ENCODE measurements at regions not wholly inside any gene's neighbourhood (a gene's known extent, or its start where the extent isn't known, plus 50 kb on each side); places are given as distances from the start of the nearest gene placed in this dataset.

GRCh38 chr1:188700116-188700515 lies 1777.5 kb downstream of the BRINP3 start:
- no peaks in the 10 kb centered on the region for H3K4me1 ChIP-seq (ENCODE audit: control insufficient read depth in 1 of 2, insufficient read depth in 1 of 2, low read depth in 1 of 2, low read length in 1 of 2)
- H3K4me3 ChIP-seq (ENCODE audit: low read depth in 1 of 2, low read length in 1 of 2): no peak overlapping the region
- no peak for TF ChIP-seq CTCF (IDR thresholded peaks at IDR 0.05)
- H3K36me3 ChIP-seq: no peaks in the 10 kb centered on the region
- H3K9me3 ChIP-seq: no peaks in the 10 kb centered on the region
- no peaks in the 10 kb centered on the region for H3K27me3 ChIP-seq
- H3K27ac ChIP-seq: no peak overlapping the region

DNA sequence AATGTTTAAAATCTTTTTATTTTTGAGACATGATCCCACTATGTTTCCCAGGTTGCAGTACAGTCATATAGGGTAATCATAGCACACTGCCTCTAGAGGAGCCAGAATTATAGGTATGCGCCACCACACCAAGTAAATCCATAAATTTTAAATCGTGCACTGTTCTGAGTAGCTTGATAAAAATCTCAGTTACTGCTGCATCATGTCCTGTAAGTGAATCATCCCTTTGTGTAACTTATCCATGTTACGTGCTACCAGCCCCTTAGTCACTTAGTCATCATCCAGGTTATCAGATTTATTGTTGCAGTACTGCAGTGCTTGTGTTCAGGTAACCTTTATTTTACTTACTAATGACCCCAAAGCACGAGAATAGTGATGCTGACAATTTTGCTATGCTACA lies 1770.9 kb downstream of the BRINP3 start:
- H3K4me3 ChIP-seq (ENCODE audit: low read depth in 1 of 2, low read length in 1 of 2): no peak overlapping the region
- no peaks in the 10 kb centered on the region for H3K27me3 ChIP-seq
- H3K36me3 ChIP-seq: no peaks in the 10 kb centered on the region
- H3K9me3 ChIP-seq: no peaks in the 10 kb centered on the region
- H3K4me1 ChIP-seq (ENCODE audit: control insufficient read depth in 1 of 2, insufficient read depth in 1 of 2, low read depth in 1 of 2, low read length in 1 of 2): no peaks in the 10 kb centered on the region
- no peak for TF ChIP-seq CTCF (IDR thresholded peaks at IDR 0.05)
- no peak overlapping the region for H3K27ac ChIP-seq

DNA sequence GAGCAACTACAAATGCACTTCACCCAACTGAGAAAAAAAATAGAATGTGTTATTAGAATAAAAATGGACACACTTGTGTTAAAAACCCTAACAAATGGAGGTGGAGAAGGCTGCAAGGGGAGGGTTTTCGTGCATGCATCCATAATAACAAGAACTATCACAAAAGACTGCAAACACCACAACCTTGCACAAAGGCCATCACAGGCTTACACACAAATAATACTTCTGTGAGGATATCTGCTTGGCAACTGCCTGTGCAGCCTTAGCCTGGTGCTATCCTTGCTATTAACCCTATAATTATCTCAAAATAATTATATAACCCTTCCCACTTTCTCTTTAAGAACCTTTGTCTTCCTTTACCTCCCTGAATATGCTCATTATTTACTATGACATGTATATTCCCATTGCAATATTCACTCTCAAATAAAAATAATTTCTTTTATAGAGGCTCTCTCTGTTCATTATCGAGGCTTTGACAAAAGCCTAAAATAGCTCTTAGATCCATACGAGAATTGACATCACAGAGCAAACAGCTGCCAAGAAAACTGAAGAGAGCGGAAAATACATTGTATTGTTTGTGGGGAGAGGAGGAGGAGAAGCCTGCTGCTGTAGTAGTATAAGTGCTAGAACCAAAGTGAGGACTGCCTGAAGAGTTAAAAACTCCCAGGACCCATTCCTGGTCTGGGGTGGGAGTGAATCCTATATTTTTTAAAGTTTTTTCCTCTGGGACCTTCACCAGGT lies 1768.7 kb downstream of the BRINP3 start:
- no peak for TF ChIP-seq CTCF (IDR thresholded peaks at IDR 0.05)
- no peaks in the 10 kb centered on the region for H3K36me3 ChIP-seq
- no peak overlapping the region for H3K4me3 ChIP-seq (ENCODE audit: low read depth in 1 of 2, low read length in 1 of 2)
- no peaks in the 10 kb centered on the region for H3K9me3 ChIP-seq
- H3K27ac ChIP-seq: no peak overlapping the region
- H3K27me3 ChIP-seq: no peaks in the 10 kb centered on the region
- H3K4me1 ChIP-seq (ENCODE audit: control insufficient read depth in 1 of 2, insufficient read depth in 1 of 2, low read depth in 1 of 2, low read length in 1 of 2): no peaks in the 10 kb centered on the region

DNA sequence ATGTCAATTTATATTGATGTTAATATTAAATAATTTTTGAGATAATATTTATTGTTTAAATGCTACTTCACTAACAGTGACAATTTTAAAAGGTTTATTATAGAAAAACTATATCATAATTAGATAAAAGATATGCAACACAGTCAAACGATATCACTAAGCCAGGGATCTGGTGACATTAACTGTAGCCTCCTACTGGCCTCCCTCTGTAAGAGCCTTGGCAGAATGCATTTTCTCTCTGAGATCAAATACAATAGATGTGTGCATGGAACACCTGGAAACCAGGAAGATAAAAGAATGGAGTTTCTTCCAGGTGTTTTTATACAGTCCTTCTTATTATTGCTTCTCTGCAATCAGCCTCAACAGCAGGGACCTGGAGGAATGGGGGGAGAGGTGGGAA lies 1762.1 kb downstream of the BRINP3 start:
- no peaks in the 10 kb centered on the region for H3K27me3 ChIP-seq
- no peaks in the 10 kb centered on the region for H3K4me1 ChIP-seq (ENCODE audit: control insufficient read depth in 1 of 2, insufficient read depth in 1 of 2, low read depth in 1 of 2, low read length in 1 of 2)
- no peaks in the 10 kb centered on the region for H3K36me3 ChIP-seq

GRCh38 chr1:188719735-188720134 lies 1757.9 kb downstream of the BRINP3 start:
- no peaks in the 10 kb centered on the region for H3K4me1 ChIP-seq (ENCODE audit: control insufficient read depth in 1 of 2, insufficient read depth in 1 of 2, low read depth in 1 of 2, low read length in 1 of 2)
- TF ChIP-seq CTCF (IDR thresholded peaks at IDR 0.05): no peak
- no peak overlapping the region for H3K27ac ChIP-seq
- no peaks in the 10 kb centered on the region for H3K27me3 ChIP-seq
- no peaks in the 10 kb centered on the region for H3K36me3 ChIP-seq
- no peaks in the 10 kb centered on the region for H3K9me3 ChIP-seq
- no peak overlapping the region for H3K4me3 ChIP-seq (ENCODE audit: low read depth in 1 of 2, low read length in 1 of 2)

More for the DNA sequence above, 1762.1 kb downstream of the BRINP3 start:
- no peaks in the 10 kb centered on the region for H3K9me3 ChIP-seq
- no peak overlapping the region for H3K27ac ChIP-seq
- TF ChIP-seq CTCF (IDR thresholded peaks at IDR 0.05): no peak
- H3K4me3 ChIP-seq (ENCODE audit: low read depth in 1 of 2, low read length in 1 of 2): no peak overlapping the region

Measured in neutrophil (primary cell).